ENCODE measurements at regions not wholly inside any gene's neighbourhood (a gene's known extent, or its start where the extent isn't known, plus 50 kb on each side); places are given as distances from the start of the nearest gene placed in this dataset.

GRCh38 chr10:63720676-63721075 lies 199.5 kb downstream of the REEP3 start:
- TF ChIP-seq POLR2A (IDR thresholded peaks at IDR 0.05) = no peak
- TF ChIP-seq CTCF (IDR thresholded peaks at IDR 0.05) = no peak
- no peak for TF ChIP-seq EP300 (IDR thresholded peaks at IDR 0.05)
- TF ChIP-seq POLR2AphosphoS5 (IDR thresholded peaks at IDR 0.05) = no peak
